IgD-negative memory B cell (primary cell): ENCODE measurements at regions not wholly inside any gene's neighbourhood (a gene's known extent, or its start where the extent isn't known, plus 50 kb on each side); places are given as distances from the start of the nearest gene placed in this dataset.
"Not testable (repeated sequence)": the region's sequence is repeated elsewhere in the genome, so short reads cannot be mapped to it uniquely, and the experiment has no call there.

Experiments used
- H3K27ac Mint-ChIP-seq, 3 donors: one replicate each; pipeline ENCODE4 v1.8.0; 2020 to 2022; ENCODE audit warnings: mild to moderate bottlenecking in 3 of 3, mixed read lengths in 3 of 3, moderate library complexity in 1 of 3
- H3K27me3 Mint-ChIP-seq: one replicate; pipeline ENCODE4 v1.8.0; 2021; ENCODE audit warnings: mixed read lengths
- H3K36me3 Mint-ChIP-seq: one replicate; pipeline ENCODE4 v1.8.0; 2020; ENCODE audit warnings: mild to moderate bottlenecking, mixed read lengths
- H3K4me1 Mint-ChIP-seq, 3 donors: one replicate each; pipeline ENCODE4 v1.8.0; 2020 to 2022; ENCODE audit warnings: mixed read lengths in 3 of 3, mild to moderate bottlenecking in 1 of 3
- H3K4me3 Mint-ChIP-seq, 4 donors: one replicate each; pipeline ENCODE4 v1.8.0; 2020 to 2022; ENCODE audit warnings: mild to moderate bottlenecking in 4 of 4, mixed read lengths in 4 of 4, moderate library complexity in 3 of 4
- H3K9me3 Mint-ChIP-seq, 3 donors: one replicate each; pipeline ENCODE4 v1.8.0; 2020 to 2021; ENCODE audit warnings: mixed read lengths in 3 of 3, mild to moderate bottlenecking in 1 of 3

- H3K9me3 Mint-ChIP-seq = peaks cover 0 to 5% (median 0%) of the 10 kb centered on the region in 3 donors
- H3K27me3 Mint-ChIP-seq = peaks cover 5% of the 10 kb centered on the region
- H3K4me3 Mint-ChIP-seq = no peak overlapping the region
- no peak overlapping the region for H3K27ac Mint-ChIP-seq
- no peaks in the 10 kb centered on the region for H3K36me3 Mint-ChIP-seq
- no peaks in the 10 kb centered on the region for H3K4me1 Mint-ChIP-seq
These were observed 98.4 kb upstream of the RBM19 start for GRCh38 chr12:114064497-114064896.

GRCh38 chr12:114064034-114064433 is 97.9 kb upstream of the RBM19 start:
- not testable (repeated sequence) for H3K27ac Mint-ChIP-seq, H3K9me3 Mint-ChIP-seq, H3K27me3 Mint-ChIP-seq, H3K4me3 Mint-ChIP-seq, H3K36me3 Mint-ChIP-seq, H3K4me1 Mint-ChIP-seq

- Mint-ChIP-seq H3K36me3 (no peaks in the 10 kb centered on the region), H3K9me3 (no peaks in the 10 kb centered on the region), H3K27me3 (peaks cover 3% of the 10 kb centered on the region), H3K27ac (no peak overlapping the region), H3K4me1 (no peaks in the 10 kb centered on the region), H3K4me3 (no peak overlapping the region)
These were observed 97.3 kb upstream of the RBM19 start for GRCh38 chr12:114063435-114063834.

DNA sequence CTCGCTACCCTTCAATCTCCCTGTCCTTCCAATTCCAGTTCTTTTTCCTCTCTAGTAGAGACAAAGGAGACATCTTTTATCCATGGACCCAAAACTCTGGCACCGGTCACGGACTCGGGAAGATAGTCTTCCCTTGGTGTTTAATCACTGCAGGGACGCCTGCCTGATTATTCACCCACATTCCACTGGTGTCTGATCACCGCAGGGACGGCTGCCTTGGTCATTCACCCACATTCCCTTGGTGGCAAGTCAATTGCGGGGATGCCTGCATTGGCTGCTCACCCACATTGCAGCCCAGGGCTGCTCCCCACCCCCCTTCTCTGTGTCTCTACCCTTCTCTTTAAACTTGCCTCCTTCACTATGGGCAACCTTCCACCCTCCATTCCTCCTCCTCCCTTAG is 90.2 kb upstream of the RBM19 start:
- H3K9me3 Mint-ChIP-seq, H3K36me3 Mint-ChIP-seq, H3K27me3 Mint-ChIP-seq, H3K27ac Mint-ChIP-seq, H3K4me1 Mint-ChIP-seq: not testable (repeated sequence)
- H3K4me3 Mint-ChIP-seq = peak overlapping the region in 1 of 4 donors; percentile 56

DNA sequence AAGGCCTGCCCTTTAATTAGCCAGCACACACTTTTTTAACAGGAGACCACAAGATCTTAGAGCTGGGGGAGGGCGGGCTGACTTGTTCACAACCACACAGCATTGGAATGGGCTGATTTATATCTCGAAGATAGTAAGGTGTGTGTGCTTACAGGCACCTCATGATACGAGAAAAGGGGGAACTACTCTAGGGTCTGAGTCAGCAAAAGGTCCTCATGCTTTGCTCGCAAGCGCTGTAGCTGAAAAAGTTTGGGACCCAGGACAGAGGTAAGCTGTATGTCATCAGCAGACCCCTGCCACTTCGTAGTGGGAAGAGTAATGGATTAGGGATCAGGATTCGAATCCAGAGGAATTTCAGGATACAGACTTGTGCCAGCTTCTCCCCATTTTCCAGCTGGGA is 88.9 kb upstream of the RBM19 start:
- Mint-ChIP-seq H3K27me3 (peaks cover 1% of the 10 kb centered on the region), H3K4me3 (no peak overlapping the region), H3K4me1 (no peaks in the 10 kb centered on the region), H3K27ac (no peak overlapping the region), H3K9me3 (no peaks in the 10 kb centered on the region), H3K36me3 (no peaks in the 10 kb centered on the region)

DNA sequence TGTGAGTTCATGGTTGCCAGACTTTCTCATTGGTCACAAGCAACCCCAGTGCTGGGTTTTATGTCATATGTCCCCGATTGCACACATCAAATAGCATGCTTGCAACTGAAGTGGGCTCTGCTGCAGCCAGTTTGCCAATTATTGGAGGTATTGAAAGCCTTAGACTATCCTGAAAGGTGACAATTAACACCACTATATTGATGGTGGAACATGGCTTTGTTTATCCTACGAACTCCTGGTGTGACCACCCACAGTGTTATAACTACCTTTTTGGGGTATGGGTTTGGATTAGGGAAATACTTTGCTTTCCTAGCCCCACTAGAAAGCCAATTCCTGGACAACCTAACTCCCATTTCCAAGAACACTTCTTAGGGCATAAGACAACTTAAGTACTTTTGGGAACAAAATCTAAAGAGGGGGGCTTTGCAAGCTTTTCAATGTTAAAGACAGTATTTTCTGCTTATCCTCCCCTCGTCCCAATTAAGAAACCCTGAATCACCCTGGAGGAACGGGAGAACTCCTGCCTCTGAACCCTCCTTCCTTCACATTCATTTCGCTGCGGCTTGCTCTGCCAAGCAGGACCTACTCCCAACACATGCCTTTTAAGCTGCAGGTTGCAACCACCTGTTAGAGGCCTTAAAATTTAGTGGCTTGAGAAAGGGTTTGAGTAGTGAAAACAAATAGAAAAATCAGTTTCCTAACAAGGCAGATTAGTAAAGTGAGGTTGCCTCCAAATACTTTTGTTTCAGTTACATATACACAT is 80.3 kb upstream of the RBM19 start:
- peaks cover 1% of the 10 kb centered on the region for H3K27me3 Mint-ChIP-seq
- no peaks in the 10 kb centered on the region for H3K4me1 Mint-ChIP-seq
- H3K36me3 Mint-ChIP-seq = no peaks in the 10 kb centered on the region
- H3K27ac Mint-ChIP-seq = no peak overlapping the region
- no peak overlapping the region for H3K4me3 Mint-ChIP-seq
- no peaks in the 10 kb centered on the region for H3K9me3 Mint-ChIP-seq

- no peaks in the 10 kb centered on the region for H3K9me3 Mint-ChIP-seq
- H3K36me3 Mint-ChIP-seq = no peaks in the 10 kb centered on the region
- no peak overlapping the region for H3K4me3 Mint-ChIP-seq
- H3K4me1 Mint-ChIP-seq = no peaks in the 10 kb centered on the region
- no peaks in the 10 kb centered on the region for H3K27me3 Mint-ChIP-seq
- H3K27ac Mint-ChIP-seq = no peak overlapping the region
These were observed 79.2 kb upstream of the RBM19 start for GRCh38 chr12:114045349-114045748.

DNA sequence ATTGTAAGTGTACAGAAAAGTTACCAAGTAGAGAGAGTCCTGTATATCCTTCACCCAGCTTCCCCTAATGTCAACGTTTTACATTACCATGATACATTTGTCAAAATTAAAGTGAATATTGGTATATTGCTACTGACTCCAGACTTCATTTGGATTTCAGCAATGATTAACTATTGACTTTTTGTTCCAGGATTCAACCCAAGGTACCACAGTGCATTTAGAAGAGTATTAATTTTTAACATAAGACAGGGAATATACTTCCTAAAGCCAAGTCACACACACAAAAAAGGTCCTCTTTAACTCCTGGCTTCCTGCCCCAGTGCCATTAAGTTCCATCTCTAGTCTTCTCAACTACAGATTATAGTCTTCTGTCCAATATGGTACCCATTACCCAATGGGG is 75.5 kb upstream of the RBM19 start:
- Mint-ChIP-seq H3K4me1 (no peaks in the 10 kb centered on the region), H3K27me3 (peaks cover 4% of the 10 kb centered on the region), H3K27ac (no peak overlapping the region), H3K9me3 (no peaks in the 10 kb centered on the region), H3K4me3 (no peak overlapping the region), H3K36me3 (no peaks in the 10 kb centered on the region)

DNA sequence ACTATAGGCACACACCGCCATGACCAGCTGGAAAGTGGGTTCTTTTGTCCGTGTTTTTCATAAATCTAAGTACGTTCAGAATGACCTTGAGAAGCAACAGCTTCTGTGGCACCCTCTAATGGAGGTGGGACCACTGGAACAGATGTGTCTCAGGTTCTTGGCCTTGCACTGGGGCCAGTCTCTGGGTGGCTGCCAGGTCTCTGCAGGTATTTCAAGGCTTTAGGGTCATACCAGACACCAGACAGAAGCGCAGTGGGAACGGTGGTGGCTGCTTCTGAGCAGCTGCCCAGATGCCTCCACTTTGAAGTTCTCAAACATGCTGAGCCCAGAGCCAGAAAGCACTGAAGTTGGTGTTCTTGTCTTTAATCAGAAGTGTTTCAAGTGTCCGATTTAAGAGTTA is 75.0 kb upstream of the RBM19 start:
- no peaks in the 10 kb centered on the region for H3K4me1 Mint-ChIP-seq
- H3K27ac Mint-ChIP-seq = no peak overlapping the region
- H3K36me3 Mint-ChIP-seq = no peaks in the 10 kb centered on the region
- peaks cover 6% of the 10 kb centered on the region for H3K27me3 Mint-ChIP-seq
- no peak overlapping the region for H3K4me3 Mint-ChIP-seq
- no peaks in the 10 kb centered on the region for H3K9me3 Mint-ChIP-seq

- Mint-ChIP-seq H3K9me3 (no peaks in the 10 kb centered on the region), H3K27me3 (peaks cover 6% of the 10 kb centered on the region), H3K4me1 (peaks cover 0 to 1% (median 0%) of the 10 kb centered on the region in 3 donors), H3K36me3 (no peaks in the 10 kb centered on the region), H3K4me3 (no peak overlapping the region), H3K27ac (no peak overlapping the region)
These were observed 72.8 kb upstream of the RBM19 start for GRCh38 chr12:114038962-114039361.

DNA sequence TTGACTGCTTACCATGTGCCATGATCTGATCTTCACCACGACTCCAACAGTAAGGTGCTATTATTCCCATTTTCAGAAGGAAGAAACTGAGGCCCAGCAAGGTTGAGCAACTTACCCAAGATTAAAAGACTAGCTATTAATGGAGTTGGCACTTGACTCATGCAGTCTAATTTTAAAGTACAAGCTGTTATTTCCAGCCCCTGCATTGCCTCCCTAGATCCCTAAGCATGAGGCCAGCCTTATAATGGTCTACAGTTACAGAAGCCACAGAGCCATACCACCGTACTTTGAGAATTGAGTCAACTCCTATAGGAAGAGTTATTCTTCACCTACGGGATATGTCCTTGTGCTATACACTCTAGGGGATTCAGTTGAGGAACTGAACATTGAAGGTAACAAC is 66.7 kb upstream of the RBM19 start:
- peaks cover 7% of the 10 kb centered on the region for H3K27me3 Mint-ChIP-seq

GRCh38 chr12:114030451-114030850 is 64.3 kb upstream of the RBM19 start:
- Mint-ChIP-seq H3K27me3 (peaks cover 2% of the 10 kb centered on the region), H3K9me3 (peaks cover 0 to 3% (median 0%) of the 10 kb centered on the region in 3 donors), H3K4me1 (peaks cover 0 to 1% (median 0%) of the 10 kb centered on the region in 3 donors), H3K27ac (no peak overlapping the region), H3K4me3 (no peak overlapping the region), H3K36me3 (no peaks in the 10 kb centered on the region)

More for the DNA sequence above, 66.7 kb upstream of the RBM19 start:
- Mint-ChIP-seq H3K27ac (no peak overlapping the region), H3K4me3 (no peak overlapping the region), H3K9me3 (no peaks in the 10 kb centered on the region), H3K36me3 (no peaks in the 10 kb centered on the region), H3K4me1 (peaks cover 0 to 1% (median 0%) of the 10 kb centered on the region in 3 donors)

DNA sequence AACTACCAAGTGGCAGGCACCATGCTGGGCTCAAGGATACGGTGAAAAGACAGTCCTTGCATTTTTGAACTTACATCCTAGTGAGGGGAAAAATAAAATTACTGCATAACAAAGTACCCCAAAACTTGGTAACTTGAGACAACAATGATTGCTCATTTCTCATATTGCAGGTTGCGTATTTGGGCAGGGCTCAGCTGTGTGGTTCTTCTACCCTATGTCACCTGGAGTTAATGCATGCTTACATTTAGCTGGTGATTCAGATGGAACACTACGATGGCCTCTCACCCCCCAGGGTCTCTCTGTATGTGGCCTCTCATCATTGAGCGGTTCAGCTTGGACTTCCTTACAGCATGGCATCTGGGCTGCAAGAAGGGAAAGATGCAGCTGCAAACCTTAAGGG is 60.7 kb upstream of the RBM19 start:
- H3K4me1 Mint-ChIP-seq = no peaks in the 10 kb centered on the region

GRCh38 chr12:114025935-114026334 is 59.8 kb upstream of the RBM19 start:
- Mint-ChIP-seq H3K4me3 (no peak overlapping the region), H3K36me3 (no peaks in the 10 kb centered on the region), H3K27ac (no peak overlapping the region), H3K27me3 (peaks cover 3% of the 10 kb centered on the region), H3K9me3 (peaks cover 0 to 3% (median 2%) of the 10 kb centered on the region in 3 donors), H3K4me1 (no peaks in the 10 kb centered on the region)

More for the DNA sequence above, 60.7 kb upstream of the RBM19 start:
- Mint-ChIP-seq H3K4me3 (peak overlapping the region in 1 of 4 donors; percentile 1), H3K27me3 (peaks cover 3% of the 10 kb centered on the region), H3K27ac (no peak overlapping the region), H3K36me3 (no peaks in the 10 kb centered on the region), H3K9me3 (peaks cover 0 to 3% (median 2%) of the 10 kb centered on the region in 3 donors)

DNA sequence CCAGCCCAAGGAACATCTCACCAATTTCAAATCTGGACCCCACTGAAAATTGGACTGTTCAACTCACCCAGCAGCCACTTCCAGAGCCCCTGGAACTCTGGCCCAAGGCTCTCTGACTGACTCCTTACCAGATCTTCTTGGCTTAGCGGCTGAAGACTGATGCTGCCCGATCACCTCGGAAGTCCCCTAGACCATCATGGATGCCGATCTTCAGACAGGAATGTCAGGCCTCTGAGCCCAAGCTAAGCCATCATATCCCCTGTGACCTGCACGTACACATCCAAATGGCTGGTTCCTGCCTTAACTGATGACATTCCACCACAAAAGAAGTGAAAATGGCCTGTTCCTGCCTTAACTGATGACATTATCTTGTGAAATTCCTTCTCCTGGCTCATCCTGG is 56.0 kb upstream of the RBM19 start:
- not testable (repeated sequence) for H3K27me3 Mint-ChIP-seq, H3K4me3 Mint-ChIP-seq, H3K36me3 Mint-ChIP-seq, H3K9me3 Mint-ChIP-seq, H3K4me1 Mint-ChIP-seq, H3K27ac Mint-ChIP-seq

- no peaks in the 10 kb centered on the region for H3K36me3 Mint-ChIP-seq
- H3K9me3 Mint-ChIP-seq = peaks cover 0 to 4% (median 0%) of the 10 kb centered on the region in 3 donors
- peaks cover 2% of the 10 kb centered on the region for H3K27me3 Mint-ChIP-seq
- no peaks in the 10 kb centered on the region for H3K4me1 Mint-ChIP-seq
- no peak overlapping the region for H3K4me3 Mint-ChIP-seq
- no peak overlapping the region for H3K27ac Mint-ChIP-seq
These were observed 52.5 kb upstream of the RBM19 start for GRCh38 chr12:114018669-114019068.
